ENCODE measurements at regions not wholly inside any gene's neighbourhood (a gene's known extent, or its start where the extent isn't known, plus 50 kb on each side); places are given as distances from the start of the nearest gene placed in this dataset.

DNA sequence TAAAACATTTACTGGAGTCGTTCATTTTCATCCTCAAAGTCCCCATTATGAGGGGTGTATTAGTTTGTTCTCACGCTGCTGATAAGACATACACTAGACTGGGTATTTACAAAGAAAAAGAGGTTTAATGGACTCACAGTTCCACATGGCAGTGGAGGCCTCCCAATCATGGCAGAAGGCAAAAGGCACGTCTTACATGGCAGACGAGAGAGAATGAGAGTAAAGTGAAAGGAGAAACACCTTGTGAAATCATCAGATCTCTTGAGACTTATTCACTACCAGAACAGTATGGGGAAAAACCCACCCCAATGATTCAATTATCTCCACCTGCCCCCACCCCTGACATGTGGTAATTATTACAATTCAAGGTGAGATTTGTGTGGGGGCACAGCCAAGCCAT is 830.4 kb upstream of the RGS18 start:
- DNase-seq (ENCODE audit: low read depth), result no peak
- TF ChIP-seq, protein P1, sequence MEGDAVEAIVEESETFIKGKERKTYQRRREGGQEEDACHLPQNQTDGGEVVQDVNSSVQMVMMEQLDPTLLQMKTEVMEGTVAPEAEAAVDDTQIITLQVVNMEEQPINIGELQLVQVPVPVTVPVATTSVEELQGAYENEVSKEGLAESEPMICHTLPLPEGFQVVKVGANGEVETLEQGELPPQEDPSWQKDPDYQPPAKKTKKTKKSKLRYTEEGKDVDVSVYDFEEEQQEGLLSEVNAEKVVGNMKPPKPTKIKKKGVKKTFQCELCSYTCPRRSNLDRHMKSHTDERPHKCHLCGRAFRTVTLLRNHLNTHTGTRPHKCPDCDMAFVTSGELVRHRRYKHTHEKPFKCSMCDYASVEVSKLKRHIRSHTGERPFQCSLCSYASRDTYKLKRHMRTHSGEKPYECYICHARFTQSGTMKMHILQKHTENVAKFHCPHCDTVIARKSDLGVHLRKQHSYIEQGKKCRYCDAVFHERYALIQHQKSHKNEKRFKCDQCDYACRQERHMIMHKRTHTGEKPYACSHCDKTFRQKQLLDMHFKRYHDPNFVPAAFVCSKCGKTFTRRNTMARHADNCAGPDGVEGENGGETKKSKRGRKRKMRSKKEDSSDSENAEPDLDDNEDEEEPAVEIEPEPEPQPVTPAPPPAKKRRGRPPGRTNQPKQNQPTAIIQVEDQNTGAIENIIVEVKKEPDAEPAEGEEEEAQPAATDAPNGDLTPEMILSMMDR (IDR thresholded peaks at IDR 0.05; ENCODE audit: control insufficient read depth, extremely low read depth, insufficient read depth), result no peak
- no peak overlapping the region for H3K4me3 ChIP-seq (ENCODE audit: low read depth, low read length)

DNA sequence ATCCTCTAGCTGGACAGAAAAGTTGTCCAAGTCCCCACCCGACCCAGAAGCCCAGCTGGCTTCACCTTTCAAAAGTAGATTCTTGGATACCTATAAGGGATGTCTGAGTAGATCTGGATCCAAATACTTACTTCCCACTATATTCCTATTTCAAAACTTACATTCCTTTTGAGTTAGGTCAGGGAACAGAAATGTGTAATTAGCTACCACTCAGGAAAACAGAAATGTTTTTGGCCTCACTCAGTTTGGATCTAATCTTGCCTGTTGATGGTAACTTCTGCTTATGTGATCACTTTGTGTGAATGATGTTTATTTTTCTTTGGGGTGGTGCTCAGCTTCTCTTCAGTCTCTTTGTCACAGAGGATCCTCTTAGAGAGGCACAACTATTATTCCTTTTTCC is 814.4 kb upstream of the RGS18 start:
- H3K4me3 ChIP-seq (ENCODE audit: low read depth, low read length), result no peak overlapping the region
- no peak for DNase-seq (ENCODE audit: low read depth)
- TF ChIP-seq, protein P1 (IDR thresholded peaks at IDR 0.05; ENCODE audit: control insufficient read depth, extremely low read depth, insufficient read depth), result no peak

DNA sequence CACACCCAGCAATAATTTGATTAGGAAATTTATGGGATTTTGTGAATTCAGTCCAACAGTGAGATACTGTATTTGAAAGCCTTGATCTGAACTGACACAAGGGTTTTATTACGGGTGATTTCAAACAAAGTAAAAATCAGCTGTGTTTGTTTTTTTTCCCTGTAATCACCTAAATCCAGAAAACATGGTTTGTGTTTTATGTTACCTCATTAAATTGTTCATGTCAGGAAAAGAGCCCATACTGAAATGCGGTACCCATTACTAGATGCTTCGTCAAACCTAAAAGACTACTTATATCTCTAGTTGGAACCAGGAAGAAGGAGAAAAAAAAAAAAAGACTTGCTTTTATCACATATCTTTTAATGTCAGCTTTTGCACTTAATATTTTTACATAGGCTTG is 811.9 kb upstream of the RGS18 start:
- DNase-seq (ENCODE audit: low read depth), result peak; percentile 7
- H3K4me3 ChIP-seq (ENCODE audit: low read depth, low read length), result no peak overlapping the region
- TF ChIP-seq, protein P1 (IDR thresholded peaks at IDR 0.05; ENCODE audit: control insufficient read depth, extremely low read depth, insufficient read depth), result no peak

GRCh38 chr1:191348328-191348727 is 809.9 kb upstream of the RGS18 start:
- DNase-seq (ENCODE audit: low read depth), result no peak
- no peak overlapping the region for H3K4me3 ChIP-seq (ENCODE audit: low read depth, low read length)
- TF ChIP-seq, protein P1 (IDR thresholded peaks at IDR 0.05; ENCODE audit: control insufficient read depth, extremely low read depth, insufficient read depth), result no peak

- DNase-seq (ENCODE audit: low read depth), result no peak
- TF ChIP-seq, protein P1 (IDR thresholded peaks at IDR 0.05; ENCODE audit: control insufficient read depth, extremely low read depth, insufficient read depth), result no peak
- H3K4me3 ChIP-seq (ENCODE audit: low read depth, low read length), result no peak overlapping the region
Observed at GRCh38 chr1:191350938-191351337, 807.3 kb upstream of the RGS18 start.

DNA sequence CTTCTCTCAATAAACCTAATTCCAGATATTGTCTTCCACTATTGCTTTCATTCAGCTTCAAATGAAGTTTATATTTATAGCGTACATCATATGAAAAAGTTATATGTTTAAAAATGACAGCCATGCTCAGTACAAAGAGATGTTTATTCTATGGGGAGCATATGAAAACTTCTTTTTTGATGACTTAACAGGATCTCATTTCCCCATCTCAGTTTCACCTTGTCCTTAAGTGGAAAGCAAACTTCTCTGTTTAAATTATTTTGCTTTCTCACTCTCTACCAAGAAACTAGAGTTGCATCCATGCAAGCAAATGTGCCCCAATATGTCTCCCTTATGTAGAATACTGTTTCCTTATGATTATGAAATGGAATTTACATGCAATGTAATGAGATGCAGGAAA is 799.5 kb upstream of the RGS18 start:
- DNase-seq (ENCODE audit: low read depth), result no peak
- H3K4me3 ChIP-seq (ENCODE audit: low read depth, low read length), result no peak overlapping the region
- TF ChIP-seq, protein P1 (IDR thresholded peaks at IDR 0.05; ENCODE audit: control insufficient read depth, extremely low read depth, insufficient read depth), result no peak

DNA sequence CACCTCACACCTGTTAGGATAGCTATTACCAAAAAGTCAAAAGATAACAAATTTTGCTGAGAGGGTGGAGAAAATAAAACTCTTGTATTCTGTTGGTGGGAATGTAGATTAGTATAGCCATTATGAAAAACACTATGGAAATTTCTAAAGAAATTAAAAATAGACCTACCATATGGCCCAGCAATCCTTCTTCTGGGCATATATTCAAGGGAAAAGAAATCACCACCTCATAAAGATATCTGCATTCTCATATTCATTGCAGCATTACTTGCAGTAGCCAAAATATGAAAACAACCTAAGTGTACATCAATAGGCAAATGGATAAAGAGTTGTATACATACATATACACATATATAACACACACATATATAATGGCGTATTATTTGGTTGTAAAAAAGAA is 791.6 kb upstream of the RGS18 start:
- DNase-seq (ENCODE audit: low read depth), result no peak
- H3K4me3 ChIP-seq (ENCODE audit: low read depth, low read length), result no peak overlapping the region
- TF ChIP-seq, protein P1 (IDR thresholded peaks at IDR 0.05; ENCODE audit: control insufficient read depth, extremely low read depth, insufficient read depth), result no peak

Measured in LNCaP clone FGC (cell line).